Tibial nerve (tissue), 4 donors: ENCODE measurements at regions not wholly inside any gene's neighbourhood (a gene's known extent, or its start where the extent isn't known, plus 50 kb on each side); places are given as distances from the start of the nearest gene placed in this dataset.

Source experiments
- EP300 ChIP-seq, 2 donors: sonication (generic); formaldehyde crosslinking; IDR thresholded peaks; one replicate each; pipeline ENCODE4 v1.6.1; 2017; ENCODE audit warnings: antibody characterized with exemption in 2 of 2, mild to moderate bottlenecking in 1 of 2
- POLR2A ChIP-seq, 2 donors: fragments of 450-650 bp; IDR thresholded peaks; one replicate each; pipeline ENCODE4 v1.6.1; 2017; ENCODE audit warnings: antibody characterized with exemption in 2 of 2, mild to moderate bottlenecking in 2 of 2, moderate library complexity in 2 of 2
- TF ChIP-seq, protein P1 (sequence below), 5 experiments: fragments of 200-600 bp in 3 of 5; fragments of 450-650 bp in 2 of 5; sonication (generic) in 3 of 5; IDR thresholded peaks; one replicate each; pipeline ENCODE4 v1.5.1; 2016 to 2019; ENCODE audit warnings: antibody characterized with exemption in 5 of 5, mild to moderate bottlenecking in 3 of 5, moderate library complexity in 2 of 5

DNA sequence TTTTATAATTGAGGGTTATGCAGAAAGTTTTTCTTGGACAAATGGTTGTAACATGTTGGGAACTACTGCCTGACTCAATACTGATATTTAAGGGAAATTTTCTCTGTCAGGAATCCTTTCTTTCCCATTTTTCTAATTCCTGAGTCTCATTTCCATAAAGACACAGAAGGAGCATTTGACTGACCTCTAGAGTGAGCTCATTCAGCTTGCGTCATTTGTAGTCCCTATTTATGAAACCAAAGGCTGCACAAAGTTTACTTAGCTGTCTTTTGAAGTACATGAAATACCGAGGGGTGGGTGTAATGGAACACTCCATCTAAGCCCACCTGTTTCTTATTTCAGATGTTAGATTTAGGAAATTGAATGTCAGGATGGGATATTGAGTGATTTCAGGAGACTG, 359.5 kb upstream of the C11orf87 start:
- TF ChIP-seq POLR2A (IDR thresholded peaks at IDR 0.05) (no peak), EP300 (IDR thresholded peaks at IDR 0.05) (no peak)
- TF ChIP-seq, protein P1, sequence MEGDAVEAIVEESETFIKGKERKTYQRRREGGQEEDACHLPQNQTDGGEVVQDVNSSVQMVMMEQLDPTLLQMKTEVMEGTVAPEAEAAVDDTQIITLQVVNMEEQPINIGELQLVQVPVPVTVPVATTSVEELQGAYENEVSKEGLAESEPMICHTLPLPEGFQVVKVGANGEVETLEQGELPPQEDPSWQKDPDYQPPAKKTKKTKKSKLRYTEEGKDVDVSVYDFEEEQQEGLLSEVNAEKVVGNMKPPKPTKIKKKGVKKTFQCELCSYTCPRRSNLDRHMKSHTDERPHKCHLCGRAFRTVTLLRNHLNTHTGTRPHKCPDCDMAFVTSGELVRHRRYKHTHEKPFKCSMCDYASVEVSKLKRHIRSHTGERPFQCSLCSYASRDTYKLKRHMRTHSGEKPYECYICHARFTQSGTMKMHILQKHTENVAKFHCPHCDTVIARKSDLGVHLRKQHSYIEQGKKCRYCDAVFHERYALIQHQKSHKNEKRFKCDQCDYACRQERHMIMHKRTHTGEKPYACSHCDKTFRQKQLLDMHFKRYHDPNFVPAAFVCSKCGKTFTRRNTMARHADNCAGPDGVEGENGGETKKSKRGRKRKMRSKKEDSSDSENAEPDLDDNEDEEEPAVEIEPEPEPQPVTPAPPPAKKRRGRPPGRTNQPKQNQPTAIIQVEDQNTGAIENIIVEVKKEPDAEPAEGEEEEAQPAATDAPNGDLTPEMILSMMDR (IDR thresholded peaks at IDR 0.05), result no peak
